Keratinocyte (primary cell): ENCODE measurements at regions not wholly inside any gene's neighbourhood (a gene's known extent, or its start where the extent isn't known, plus 50 kb on each side); places are given as distances from the start of the nearest gene placed in this dataset.
A peak's percentile ranks its signal among the peaks of the same experiment; 100 is the strongest.

Experiments
- DNase-seq: peaks from one replicate; pipeline ENCODE4 v3.0.0-alpha.2; 2011; ENCODE audit warnings: low read depth, missing footprints, low spot score
- FAIRE-seq: peaks from 2 replicates; lab custom pipeline; 2011; peaks lifted over from hg19 to GRCh38; lab: Jason Lieb, UNC
- H2AFZ ChIP-seq: 2 replicates; pipeline ENCODE4 v1.6.0; 2012; ENCODE audit warnings: low read length, control low read depth, inconsistent platforms; ENCODE audit not compliant: control insufficient read depth
- H3K27ac ChIP-seq: 2 replicates; pipeline ENCODE4 v1.5.1; 2011; ENCODE audit warnings: low read length; ENCODE audit not compliant: control insufficient read depth, insufficient read depth
- H3K27me3 ChIP-seq: 3 replicates; pipeline ENCODE4 v1.6.0; 2011; ENCODE audit warnings: low read length; ENCODE audit not compliant: control insufficient read depth, insufficient read depth; ENCODE audit errors: extremely low read depth
- H3K36me3 ChIP-seq, 2 experiments: 2 replicates in 1 of 2; 3 replicates in 1 of 2; pipeline ENCODE4 v1.5.1; 2011; ENCODE audit warnings: low read length in 2 of 2, mild to moderate bottlenecking in 1 of 2; ENCODE audit not compliant: control insufficient read depth in 2 of 2, insufficient read depth in 2 of 2; ENCODE audit errors: extremely low read depth in 1 of 2
- H3K4me1 ChIP-seq: 3 replicates; pipeline ENCODE4 v1.5.1; 2011; ENCODE audit warnings: low read length; ENCODE audit not compliant: control insufficient read depth, insufficient read depth; ENCODE audit errors: extremely low read depth
- H3K4me2 ChIP-seq: 3 replicates; pipeline ENCODE4 v1.6.0; 2011; ENCODE audit warnings: low read depth, low read length; ENCODE audit not compliant: control insufficient read depth, insufficient read depth; ENCODE audit errors: extremely low read depth
- H3K4me3 ChIP-seq, 3 experiments: fragments of 200-600 bp in 1 of 3; sonication (generic) in 1 of 3; 2 replicates in 2 of 3; 3 replicates in 1 of 3; pipeline ENCODE4 v1.5.1; 2011 to 2016; ENCODE audit warnings: low read length in 3 of 3, mild to moderate bottlenecking in 3 of 3, control low read depth in 2 of 3, inconsistent platforms in 1 of 3, low read depth in 1 of 3, mixed read lengths in 1 of 3, mixed run types in 1 of 3, moderate library complexity in 1 of 3; ENCODE audit not compliant: control insufficient read depth in 2 of 3, insufficient read depth in 2 of 3; ENCODE audit errors: extremely low read depth in 1 of 3
- H3K79me2 ChIP-seq: 2 replicates; pipeline ENCODE4 v1.6.0; 2012; ENCODE audit warnings: low read length; ENCODE audit not compliant: control insufficient read depth, insufficient read depth
- H3K9ac ChIP-seq: 3 replicates; pipeline ENCODE4 v1.6.0; 2011; ENCODE audit warnings: low read length; ENCODE audit not compliant: control insufficient read depth, insufficient read depth; ENCODE audit errors: extremely low read depth
- H3K9me1 ChIP-seq: 3 replicates; pipeline ENCODE4 v1.6.0; 2011; ENCODE audit warnings: low read length; ENCODE audit not compliant: control insufficient read depth, insufficient read depth; ENCODE audit errors: extremely low read depth
- H3K9me3 ChIP-seq: 2 replicates; pipeline ENCODE4 v1.5.1; 2012; ENCODE audit warnings: low read depth, low read length; ENCODE audit not compliant: control insufficient read depth
- H4K20me1 ChIP-seq: 3 replicates; pipeline ENCODE4 v1.6.0; 2011; ENCODE audit warnings: low read length; ENCODE audit not compliant: control insufficient read depth, insufficient read depth; ENCODE audit errors: extremely low read depth
- EZH2 ChIP-seq: IDR thresholded peaks from one replicate; pipeline ENCODE4 v1.6.1; 2012; ENCODE audit warnings: inconsistent platforms, mild to moderate bottlenecking, low read length, moderate library complexity
- dilution Hi-C: fragments of 300-500 bp; cut with MboI; formaldehyde crosslinking; loops from one replicate; pipeline ENCODE4 v1.7.0; 2020; ENCODE audit warnings: low sequenced_read_pairs; ENCODE audit not compliant: extremely low pct_ligation_motif_present
- TF ChIP-seq, protein P1 (sequence below), 3 experiments: IDR thresholded peaks in 1 of 3; conservative IDR thresholded peaks in 1 of 3; optimal IDR thresholded peaks in 1 of 3; 2 replicates in 2 of 3; 3 replicates in 1 of 3; pipeline versions ENCODE3 to v1.5.1; 2011; ENCODE audit warnings: low read length in 3 of 3, mild to moderate bottlenecking in 3 of 3, moderate library complexity in 2 of 3, control low read depth in 1 of 3, inconsistent platforms in 1 of 3; ENCODE audit not compliant: insufficient read depth in 2 of 3; ENCODE audit errors: extremely low read depth in 1 of 3

- FAIRE-seq (no peak), DNase-seq (no peak)
- Histone ChIP-seq H3K4me2 (no peak overlapping the region), H3K4me3 (no peak overlapping the region), H3K4me1 (no peaks in the 10 kb centered on the region), H4K20me1 (no peaks in the 10 kb centered on the region), H3K9me3 (no peaks in the 10 kb centered on the region), H3K9ac (no peak overlapping the region), H3K36me3 (no peaks in the 10 kb centered on the region), H3K27ac (no peak overlapping the region), H3K79me2 (no peaks in the 10 kb centered on the region), H3K9me1 (no peaks in the 10 kb centered on the region), H2AFZ (no peak overlapping the region), H3K27me3 (no peaks in the 10 kb centered on the region)
- dilution Hi-C loops, result no loop called here
- no peak for TF ChIP-seq EZH2
- TF ChIP-seq, protein P1, sequence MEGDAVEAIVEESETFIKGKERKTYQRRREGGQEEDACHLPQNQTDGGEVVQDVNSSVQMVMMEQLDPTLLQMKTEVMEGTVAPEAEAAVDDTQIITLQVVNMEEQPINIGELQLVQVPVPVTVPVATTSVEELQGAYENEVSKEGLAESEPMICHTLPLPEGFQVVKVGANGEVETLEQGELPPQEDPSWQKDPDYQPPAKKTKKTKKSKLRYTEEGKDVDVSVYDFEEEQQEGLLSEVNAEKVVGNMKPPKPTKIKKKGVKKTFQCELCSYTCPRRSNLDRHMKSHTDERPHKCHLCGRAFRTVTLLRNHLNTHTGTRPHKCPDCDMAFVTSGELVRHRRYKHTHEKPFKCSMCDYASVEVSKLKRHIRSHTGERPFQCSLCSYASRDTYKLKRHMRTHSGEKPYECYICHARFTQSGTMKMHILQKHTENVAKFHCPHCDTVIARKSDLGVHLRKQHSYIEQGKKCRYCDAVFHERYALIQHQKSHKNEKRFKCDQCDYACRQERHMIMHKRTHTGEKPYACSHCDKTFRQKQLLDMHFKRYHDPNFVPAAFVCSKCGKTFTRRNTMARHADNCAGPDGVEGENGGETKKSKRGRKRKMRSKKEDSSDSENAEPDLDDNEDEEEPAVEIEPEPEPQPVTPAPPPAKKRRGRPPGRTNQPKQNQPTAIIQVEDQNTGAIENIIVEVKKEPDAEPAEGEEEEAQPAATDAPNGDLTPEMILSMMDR (optimal IDR thresholded peaks at IDR 0.05 in 1 of 3, IDR thresholded peaks at IDR 0.05 in 1 of 3, conservative IDR thresholded peaks at IDR 0.05 in 1 of 3; ENCODE audit: extremely low read depth in 1 of 3, insufficient read depth in 2 of 3, low read length in 3 of 3), result peak; percentile 10 to 23 (median 22)
Measured at GRCh38 chr11:29019960-29020683, 911.9 kb downstream of the METTL15 start.

- Histone ChIP-seq H3K27ac (no peak overlapping the region), H3K9me1 (no peaks in the 10 kb centered on the region), H3K79me2 (no peaks in the 10 kb centered on the region), H3K9me3 (no peaks in the 10 kb centered on the region), H3K9ac (no peak overlapping the region), H3K36me3 (no peaks in the 10 kb centered on the region), H2AFZ (no peak overlapping the region), H3K4me3 (no peak overlapping the region), H4K20me1 (no peaks in the 10 kb centered on the region), H3K4me2 (no peak overlapping the region), H3K4me1 (no peaks in the 10 kb centered on the region), H3K27me3 (no peaks in the 10 kb centered on the region)
- TF ChIP-seq EZH2, result no peak
- TF ChIP-seq, protein P1 (optimal IDR thresholded peaks at IDR 0.05 in 1 of 3, IDR thresholded peaks at IDR 0.05 in 1 of 3, conservative IDR thresholded peaks at IDR 0.05 in 1 of 3; ENCODE audit: extremely low read depth in 1 of 3, insufficient read depth in 2 of 3, low read length in 3 of 3), result no peak
- dilution Hi-C loops, result no loop called here
- DNase-seq, result no peak
- no peak for FAIRE-seq
Measured at GRCh38 chr11:29018631-29019030, 910.4 kb downstream of the METTL15 start.
